Panc1 (cell line): ENCODE measurements at regions not wholly inside any gene's neighbourhood (a gene's known extent, or its start where the extent isn't known, plus 50 kb on each side); places are given as distances from the start of the nearest gene placed in this dataset.

ENCODE experiments used
- ATAC-seq: fragments of 200-7000 bp; cut with Tn5 transposase; 2 replicates; pipeline ENCODE4 v1.9.1; 2020; ENCODE audit warnings: mild to moderate bottlenecking, moderate library complexity
- BruUV-seq: library from RNA; stranded (reverse); fragments of 400-500 nt; replicated peaks from 2 replicates; lab custom pipeline; 2021; lab: Mats Ljungman, UMichigan
- CTCF ChIA-PET: fragments of 300-600 bp; sonication (Branson Sonifier 250); formaldehyde crosslinking; loops from one replicate; lab custom pipeline; 2022; ENCODE audit warnings: antibody characterized with exemption; lab: Charles Lee
- POLR2A ChIA-PET: fragments of 300-600 bp; sonication (Branson Sonifier 250); formaldehyde crosslinking; loops from one replicate; lab custom pipeline; 2022; ENCODE audit warnings: antibody characterized with exemption; lab: Charles Lee
- DNase-seq: peaks from one replicate; pipeline ENCODE4 v3.0.0-alpha.2; 2010; ENCODE audit warnings: low read depth, low spot score
- H3K27ac ChIP-seq: 2 replicates; pipeline ENCODE4 v1.5.1; 2011; ENCODE audit warnings: mild to moderate bottlenecking, low read length, inconsistent platforms
- H3K27me3 ChIP-seq: fragments of 200-500 bp; sonication (Bioruptor generic); 2 replicates; pipeline ENCODE4 v1.6.0; 2014; ENCODE audit warnings: low read length, inconsistent platforms; ENCODE audit not compliant: control insufficient read depth, insufficient read depth
- H3K36me3 ChIP-seq: fragments of 200-500 bp; sonication (Bioruptor generic); 2 replicates; pipeline ENCODE4 v1.5.1; 2014; ENCODE audit warnings: inconsistent platforms, mild to moderate bottlenecking, low read length, moderate library complexity; ENCODE audit not compliant: control insufficient read depth, insufficient read depth
- H3K4me1 ChIP-seq: 2 replicates; pipeline ENCODE4 v1.5.1; 2011; ENCODE audit warnings: inconsistent platforms, mild to moderate bottlenecking, low read length, moderate library complexity; ENCODE audit not compliant: control insufficient read depth, insufficient read depth
- H3K4me3 ChIP-seq, 2 experiments: 2 replicates each; pipeline ENCODE4 v1.5.1; 2011 to 2012; ENCODE audit warnings: low read depth in 2 of 2, low read length in 2 of 2, mild to moderate bottlenecking in 2 of 2, inconsistent platforms in 1 of 2, moderate library complexity in 1 of 2
- H3K9me3 ChIP-seq: fragments of 200-500 bp; sonication (Bioruptor generic); 2 replicates; pipeline ENCODE4 v1.5.1; 2014; ENCODE audit warnings: low read depth, mild to moderate bottlenecking, inconsistent platforms, low read length, moderate library complexity; ENCODE audit not compliant: control insufficient read depth, insufficient read depth
- CTCF ChIP-seq: fragments of 450-650 bp; IDR thresholded peaks from 2 replicates; pipeline ENCODE4 v1.5.1; 2017; ENCODE audit warnings: mild to moderate bottlenecking
- POLR2AphosphoS5 ChIP-seq: IDR thresholded peaks from 2 replicates; pipeline ENCODE4 v1.6.1; 2012; ENCODE audit warnings: mild to moderate bottlenecking, low read depth, low read length, moderate library complexity
- SIN3A ChIP-seq: IDR thresholded peaks from 2 replicates; pipeline ENCODE4 v1.6.1; 2012; ENCODE audit warnings: low read depth, mild to moderate bottlenecking, low read length, moderate library complexity, borderline replicate concordance; ENCODE audit not compliant: insufficient read depth
- TCF7L2 ChIP-seq: IDR thresholded peaks from 2 replicates; pipeline ENCODE4 v1.6.1; 2011; ENCODE audit warnings: mild to moderate bottlenecking, low read depth, low read length, inconsistent platforms
- in situ Hi-C: cut with HindIII; loops from 2 replicates; pipeline ENCODE4 v1.10.0; 2016; ENCODE audit warnings: low sequenced_read_pairs, low pct_unique_long_range_greater_than_20kb
- intact Hi-C: fragments of 100-400 bp; cut with micrococcal nuclease; formaldehyde crosslinking; loops from one replicate; pipeline ENCODE4 v1.10.0; 2022; ENCODE audit not compliant: unreplicated experiment
- TF ChIP-seq, protein P1 (sequence below), 2 experiments: IDR thresholded peaks; 2 replicates each; pipeline ENCODE4 v1.6.1; 2011 to 2012; ENCODE audit warnings: low read depth in 2 of 2, control low read depth in 1 of 2, low read length in 1 of 2, mild to moderate bottlenecking in 1 of 2, moderate library complexity in 1 of 2; ENCODE audit not compliant: insufficient read depth in 1 of 2

DNA sequence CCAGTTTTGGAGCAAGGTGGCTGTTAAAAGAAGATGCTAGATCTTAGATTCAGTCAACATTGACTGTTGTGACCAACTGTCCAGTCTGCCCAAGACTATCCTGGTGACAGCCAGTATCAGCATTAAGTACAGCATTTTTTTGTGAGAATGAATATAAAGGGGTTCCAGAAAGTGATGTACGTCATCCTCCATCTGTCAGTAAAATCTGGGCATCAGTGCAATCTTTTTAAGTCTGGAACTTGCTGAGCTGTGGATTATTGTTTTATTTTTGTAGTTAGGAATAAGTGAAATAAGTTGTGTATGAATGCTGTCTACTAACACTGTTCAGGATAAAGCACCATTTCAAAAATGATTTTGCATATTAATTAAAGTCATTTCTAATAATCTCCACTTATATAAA, 1020.0 kb upstream of the GHITM start:
- Histone ChIP-seq H3K27ac (no peak overlapping the region), H3K9me3 (no peaks in the 10 kb centered on the region), H3K4me1 (no peaks in the 10 kb centered on the region), H3K36me3 (no peaks in the 10 kb centered on the region), H3K4me3 (no peak overlapping the region), H3K27me3 (no peaks in the 10 kb centered on the region)
- no TSS peak for BruUV-seq
- no peak for ATAC-seq
- ChIA-PET POLR2A (no interaction called here), CTCF (no interaction called here)
- intact Hi-C loops (no loop called here), in situ Hi-C loops (no loop called here)
- TF ChIP-seq CTCF, result no peak
- TF ChIP-seq, protein P1, sequence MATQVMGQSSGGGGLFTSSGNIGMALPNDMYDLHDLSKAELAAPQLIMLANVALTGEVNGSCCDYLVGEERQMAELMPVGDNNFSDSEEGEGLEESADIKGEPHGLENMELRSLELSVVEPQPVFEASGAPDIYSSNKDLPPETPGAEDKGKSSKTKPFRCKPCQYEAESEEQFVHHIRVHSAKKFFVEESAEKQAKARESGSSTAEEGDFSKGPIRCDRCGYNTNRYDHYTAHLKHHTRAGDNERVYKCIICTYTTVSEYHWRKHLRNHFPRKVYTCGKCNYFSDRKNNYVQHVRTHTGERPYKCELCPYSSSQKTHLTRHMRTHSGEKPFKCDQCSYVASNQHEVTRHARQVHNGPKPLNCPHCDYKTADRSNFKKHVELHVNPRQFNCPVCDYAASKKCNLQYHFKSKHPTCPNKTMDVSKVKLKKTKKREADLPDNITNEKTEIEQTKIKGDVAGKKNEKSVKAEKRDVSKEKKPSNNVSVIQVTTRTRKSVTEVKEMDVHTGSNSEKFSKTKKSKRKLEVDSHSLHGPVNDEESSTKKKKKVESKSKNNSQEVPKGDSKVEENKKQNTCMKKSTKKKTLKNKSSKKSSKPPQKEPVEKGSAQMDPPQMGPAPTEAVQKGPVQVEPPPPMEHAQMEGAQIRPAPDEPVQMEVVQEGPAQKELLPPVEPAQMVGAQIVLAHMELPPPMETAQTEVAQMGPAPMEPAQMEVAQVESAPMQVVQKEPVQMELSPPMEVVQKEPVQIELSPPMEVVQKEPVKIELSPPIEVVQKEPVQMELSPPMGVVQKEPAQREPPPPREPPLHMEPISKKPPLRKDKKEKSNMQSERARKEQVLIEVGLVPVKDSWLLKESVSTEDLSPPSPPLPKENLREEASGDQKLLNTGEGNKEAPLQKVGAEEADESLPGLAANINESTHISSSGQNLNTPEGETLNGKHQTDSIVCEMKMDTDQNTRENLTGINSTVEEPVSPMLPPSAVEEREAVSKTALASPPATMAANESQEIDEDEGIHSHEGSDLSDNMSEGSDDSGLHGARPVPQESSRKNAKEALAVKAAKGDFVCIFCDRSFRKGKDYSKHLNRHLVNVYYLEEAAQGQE (IDR thresholded peaks at IDR 0.05; ENCODE audit: insufficient read depth in 1 of 2, low read depth in 2 of 2, low read length in 1 of 2), result no peak
- TF ChIP-seq POLR2AphosphoS5, result no peak
- TF ChIP-seq SIN3A, result no peak
- no peak for TF ChIP-seq TCF7L2
- DNase-seq, result no peak

DNA sequence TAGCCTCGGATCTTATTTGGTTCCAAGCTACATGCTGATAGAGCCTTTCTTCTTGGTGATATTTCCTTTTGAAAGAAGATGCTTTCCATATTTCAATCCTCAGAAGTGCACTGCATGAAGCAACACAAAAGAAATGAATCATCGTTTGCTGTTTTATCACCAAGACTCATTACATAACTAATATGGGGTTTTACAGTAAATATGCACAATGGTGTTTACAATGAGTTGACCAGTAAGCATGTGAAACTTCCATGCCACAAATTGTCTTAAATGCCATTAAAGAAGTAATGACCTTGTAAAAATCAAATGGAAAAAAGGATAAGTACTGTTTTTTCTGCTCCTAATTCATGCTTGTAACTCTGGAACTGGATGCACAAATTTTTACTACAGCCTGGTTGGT, 1017.0 kb upstream of the GHITM start:
- Histone ChIP-seq H3K9me3 (no peaks in the 10 kb centered on the region), H3K27ac (no peak overlapping the region), H3K27me3 (no peaks in the 10 kb centered on the region), H3K4me3 (no peak overlapping the region), H3K4me1 (no peaks in the 10 kb centered on the region), H3K36me3 (no peaks in the 10 kb centered on the region)
- no TSS peak for BruUV-seq
- POLR2A ChIA-PET, result no interaction called here
- TF ChIP-seq, protein P1 (IDR thresholded peaks at IDR 0.05; ENCODE audit: insufficient read depth in 1 of 2, low read depth in 2 of 2, low read length in 1 of 2), result no peak
- TF ChIP-seq SIN3A (no peak), TCF7L2 (no peak), CTCF (no peak), POLR2AphosphoS5 (no peak)
- in situ Hi-C loops, result no loop called here
- ATAC-seq (no peak), DNase-seq (no peak)
- intact Hi-C loops, result no loop called here
- CTCF ChIA-PET, result no interaction called here
